Natural killer cell treated with Interleukin-12 subunit alpha and Interleukin-12 subunit beta and Interleukin-15 and Interleukin-18, amount 100 ng/mL, for 72 hours (primary cell): ENCODE measurements at regions not wholly inside any gene's neighbourhood (a gene's known extent, or its start where the extent isn't known, plus 50 kb on each side); places are given as distances from the start of the nearest gene placed in this dataset.

Experiments
- ATAC-seq, 2 donors: fragments of 150-1000 bp; cut with Tn5 transposase in 1 of 2; sonication (Bioruptor Pico), chemical (Tn5 transposase) in 1 of 2; 2 replicates each; pipeline ENCODE4 v1.10.0; 2021
- DNase-seq: peaks from one replicate; pipeline ENCODE4 v3.0.0; 2022; ENCODE audit warnings: low spot score
- H3K27ac Mint-ChIP-seq, 2 donors: 1 replicate in 1 of 2; 2 replicates in 1 of 2; pipeline ENCODE4 v1.8.0; 2022; ENCODE audit warnings: mixed read lengths in 2 of 2, mild to moderate bottlenecking in 1 of 2, moderate library complexity in 1 of 2
- H3K27me3 Mint-ChIP-seq, 2 donors: 1 replicate in 1 of 2; 2 replicates in 1 of 2; pipeline ENCODE4 v1.8.0; 2022; ENCODE audit warnings: mixed read lengths in 2 of 2
- H3K36me3 Mint-ChIP-seq: one replicate; pipeline ENCODE4 v1.8.0; 2022; ENCODE audit warnings: mixed read lengths
- H3K4me1 Mint-ChIP-seq, 2 donors: 1 replicate in 1 of 2; 2 replicates in 1 of 2; pipeline ENCODE4 v1.8.0; 2022; ENCODE audit warnings: low read depth in 2 of 2, mixed read lengths in 2 of 2, mild to moderate bottlenecking in 1 of 2
- H3K4me3 Mint-ChIP-seq: one replicate; pipeline ENCODE4 v1.8.0; 2022; ENCODE audit warnings: mixed read lengths
- H3K9me3 Mint-ChIP-seq: 2 replicates; pipeline ENCODE4 v1.8.0; 2022; ENCODE audit warnings: mixed read lengths

- no peaks in the 10 kb centered on the region for H3K4me1 Mint-ChIP-seq
- H3K27ac Mint-ChIP-seq: no peak overlapping the region
- no peak for ATAC-seq
- no peaks in the 10 kb centered on the region for H3K36me3 Mint-ChIP-seq
- no peak overlapping the region for H3K4me3 Mint-ChIP-seq
- H3K27me3 Mint-ChIP-seq: no peaks in the 10 kb centered on the region
- peaks cover 7% of the 10 kb centered on the region for H3K9me3 Mint-ChIP-seq
- no peak for DNase-seq
Measured at GRCh38 chr4:66704243-66704642, 841.1 kb downstream of the CENPC start.

DNA sequence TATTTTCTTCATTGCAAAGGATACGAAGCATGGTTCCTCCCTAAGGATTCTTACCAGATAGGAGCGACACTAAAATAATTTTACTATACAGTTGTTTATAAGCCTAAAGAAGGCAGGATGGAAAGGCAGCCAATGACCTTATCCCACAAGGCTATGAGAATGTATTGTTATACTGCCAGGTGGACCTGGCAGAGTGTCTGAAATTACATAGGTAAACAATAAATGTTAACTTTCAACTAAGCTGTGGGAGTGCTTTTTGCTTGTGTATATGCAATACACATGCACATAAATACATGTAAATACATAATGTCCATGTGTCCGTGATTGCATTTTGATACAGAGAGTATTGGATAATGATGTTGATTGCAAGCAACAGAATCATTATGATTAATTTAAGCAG is 850.6 kb downstream of the CENPC start:
- peaks cover 13% of the 10 kb centered on the region for H3K9me3 Mint-ChIP-seq
- H3K36me3 Mint-ChIP-seq: no peaks in the 10 kb centered on the region
- no peak overlapping the region for H3K4me3 Mint-ChIP-seq
- no peaks in the 10 kb centered on the region for H3K4me1 Mint-ChIP-seq
- ATAC-seq (no peak), DNase-seq (no peak)
- H3K27ac Mint-ChIP-seq: no peak overlapping the region
- no peaks in the 10 kb centered on the region for H3K27me3 Mint-ChIP-seq

DNA sequence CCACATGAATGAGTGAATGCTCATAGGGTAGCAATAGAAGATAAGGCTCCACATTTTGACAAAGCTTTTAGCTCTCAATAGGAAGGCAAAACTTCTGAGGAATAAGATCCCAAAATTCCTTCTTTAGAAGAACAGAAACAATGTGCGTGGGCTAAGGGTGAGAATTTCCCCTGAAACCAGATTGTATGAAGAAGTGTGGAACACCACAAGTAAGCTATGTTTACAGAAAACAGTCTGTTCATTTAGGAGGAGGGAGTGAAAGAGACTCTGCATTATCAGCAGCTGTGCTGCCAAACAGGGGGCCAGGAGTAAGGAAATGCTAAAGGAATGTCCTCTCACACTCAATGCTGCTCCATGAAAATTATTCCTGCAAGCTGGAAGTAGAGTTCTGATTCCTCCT is 851.6 kb downstream of the CENPC start:
- H3K27ac Mint-ChIP-seq: no peak overlapping the region
- H3K4me3 Mint-ChIP-seq: no peak overlapping the region
- peaks cover 10% of the 10 kb centered on the region for H3K9me3 Mint-ChIP-seq
- DNase-seq (no peak), ATAC-seq (no peak)
- H3K27me3 Mint-ChIP-seq: no peaks in the 10 kb centered on the region
- no peaks in the 10 kb centered on the region for H3K36me3 Mint-ChIP-seq
- no peaks in the 10 kb centered on the region for H3K4me1 Mint-ChIP-seq

GRCh38 chr4:66691101-66691500 is 854.2 kb downstream of the CENPC start:
- Mint-ChIP-seq H3K36me3 (no peaks in the 10 kb centered on the region), H3K4me1 (no peaks in the 10 kb centered on the region), H3K27ac (no peak overlapping the region), H3K27me3 (no peaks in the 10 kb centered on the region), H3K9me3 (peaks cover 4% of the 10 kb centered on the region), H3K4me3 (no peak overlapping the region)
- DNase-seq (no peak), ATAC-seq (no peak)

- Mint-ChIP-seq H3K4me3 (no peak overlapping the region), H3K9me3 (no peaks in the 10 kb centered on the region), H3K27me3 (no peaks in the 10 kb centered on the region), H3K4me1 (no peaks in the 10 kb centered on the region), H3K27ac (no peak overlapping the region), H3K36me3 (no peaks in the 10 kb centered on the region)
- DNase-seq: no peak
- ATAC-seq: no peak
Measured at GRCh38 chr4:66688674-66689073, 856.6 kb downstream of the CENPC start.

DNA sequence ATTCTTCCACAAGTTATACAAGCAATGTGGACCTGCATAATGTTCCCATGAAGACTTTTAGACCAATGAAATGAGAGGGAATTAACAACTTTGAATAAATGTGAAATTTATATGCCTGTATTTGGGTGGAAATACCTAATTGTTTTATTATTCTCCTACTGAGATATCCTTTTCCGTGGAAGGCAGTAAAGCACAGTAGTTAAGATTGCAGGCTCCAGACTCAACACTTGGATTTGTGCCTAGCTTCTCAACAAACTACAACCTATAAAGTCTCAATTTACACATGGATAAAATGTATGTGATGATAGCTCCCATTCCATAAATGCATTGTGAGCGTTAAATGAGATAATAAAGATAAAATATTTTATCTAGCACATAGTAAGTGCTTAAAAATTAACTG is 857.8 kb downstream of the CENPC start:
- no peaks in the 10 kb centered on the region for H3K36me3 Mint-ChIP-seq
- no peak overlapping the region for H3K4me3 Mint-ChIP-seq
- H3K4me1 Mint-ChIP-seq: no peaks in the 10 kb centered on the region
- no peak overlapping the region for H3K27ac Mint-ChIP-seq
- H3K9me3 Mint-ChIP-seq: no peaks in the 10 kb centered on the region
- no peak for ATAC-seq
- H3K27me3 Mint-ChIP-seq: no peaks in the 10 kb centered on the region
- no peak for DNase-seq

GRCh38 chr4:66681962-66682361 is 863.3 kb downstream of the CENPC start:
- Mint-ChIP-seq H3K4me1 (no peaks in the 10 kb centered on the region), H3K9me3 (peaks cover 15% of the 10 kb centered on the region), H3K36me3 (peaks cover 4% of the 10 kb centered on the region), H3K27me3 (no peaks in the 10 kb centered on the region), H3K4me3 (no peak overlapping the region), H3K27ac (no peak overlapping the region)
- DNase-seq: no peak
- no peak for ATAC-seq

GRCh38 chr4:66667249-66667648 is 878.1 kb downstream of the CENPC start:
- DNase-seq (no peak), ATAC-seq (no peak)
- H3K36me3 Mint-ChIP-seq: no peaks in the 10 kb centered on the region
- no peaks in the 10 kb centered on the region for H3K4me1 Mint-ChIP-seq
- H3K9me3 Mint-ChIP-seq: peaks cover 10% of the 10 kb centered on the region
- H3K27me3 Mint-ChIP-seq: no peaks in the 10 kb centered on the region
- no peak overlapping the region for H3K27ac Mint-ChIP-seq
- no peak overlapping the region for H3K4me3 Mint-ChIP-seq

- Mint-ChIP-seq H3K27me3 (no peaks in the 10 kb centered on the region), H3K36me3 (no peaks in the 10 kb centered on the region), H3K9me3 (peaks cover 15% of the 10 kb centered on the region), H3K27ac (no peak overlapping the region), H3K4me1 (no peaks in the 10 kb centered on the region), H3K4me3 (no peak overlapping the region)
- no peak for DNase-seq
- no peak for ATAC-seq
Measured at GRCh38 chr4:66662620-66663019, 882.7 kb downstream of the CENPC start.

- Mint-ChIP-seq H3K27ac (no peak overlapping the region), H3K27me3 (no peaks in the 10 kb centered on the region), H3K4me3 (no peak overlapping the region), H3K4me1 (no peaks in the 10 kb centered on the region), H3K36me3 (no peaks in the 10 kb centered on the region), H3K9me3 (peaks cover 12% of the 10 kb centered on the region)
- ATAC-seq (no peak), DNase-seq (no peak)
Measured at GRCh38 chr4:66658809-66659208, 886.5 kb downstream of the CENPC start.

- peaks cover 9% of the 10 kb centered on the region for H3K9me3 Mint-ChIP-seq
- H3K27ac Mint-ChIP-seq: no peak overlapping the region
- H3K36me3 Mint-ChIP-seq: no peaks in the 10 kb centered on the region
- no peaks in the 10 kb centered on the region for H3K27me3 Mint-ChIP-seq
- ATAC-seq (no peak), DNase-seq (no peak)
- H3K4me1 Mint-ChIP-seq: no peaks in the 10 kb centered on the region
- H3K4me3 Mint-ChIP-seq: no peak overlapping the region
Measured at GRCh38 chr4:66655505-66655904, 889.8 kb downstream of the CENPC start.

- Mint-ChIP-seq H3K27me3 (no peaks in the 10 kb centered on the region), H3K9me3 (peaks cover under 1% of the 10 kb centered on the region), H3K36me3 (no peaks in the 10 kb centered on the region), H3K4me1 (no peaks in the 10 kb centered on the region), H3K27ac (no peak overlapping the region), H3K4me3 (no peak overlapping the region)
- DNase-seq: no peak
- ATAC-seq: no peak
Measured at GRCh38 chr4:66653937-66654336, 891.4 kb downstream of the CENPC start.

DNA sequence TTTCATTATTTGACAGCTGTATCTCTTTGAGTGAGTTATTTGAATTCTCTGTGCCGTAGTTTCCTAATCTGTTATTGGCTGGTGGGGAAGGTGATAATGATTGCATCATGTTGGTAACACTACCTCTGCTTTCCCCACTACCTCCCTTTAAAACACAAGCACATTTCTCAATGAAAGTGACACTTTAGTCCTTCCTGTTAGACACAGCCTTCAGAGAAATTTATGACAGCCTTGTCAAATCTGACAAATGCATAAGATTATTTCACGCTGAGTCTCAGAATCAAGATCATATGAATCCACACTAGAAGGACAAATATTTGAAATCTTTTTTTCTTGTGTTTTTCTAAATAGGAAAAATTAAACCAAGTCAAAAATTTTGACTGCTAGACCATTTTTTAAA is 896.1 kb downstream of the CENPC start:
- DNase-seq: no peak
- Mint-ChIP-seq H3K4me1 (no peaks in the 10 kb centered on the region), H3K4me3 (no peak overlapping the region), H3K27ac (no peak overlapping the region), H3K9me3 (no peaks in the 10 kb centered on the region), H3K27me3 (no peaks in the 10 kb centered on the region), H3K36me3 (no peaks in the 10 kb centered on the region)
- ATAC-seq: no peak

GRCh38 chr4:66647926-66648325 is 897.4 kb downstream of the CENPC start:
- H3K9me3 Mint-ChIP-seq: no peaks in the 10 kb centered on the region
- H3K36me3 Mint-ChIP-seq: no peaks in the 10 kb centered on the region
- no peaks in the 10 kb centered on the region for H3K4me1 Mint-ChIP-seq
- ATAC-seq: no peak
- no peak overlapping the region for H3K4me3 Mint-ChIP-seq
- no peak for DNase-seq
- H3K27me3 Mint-ChIP-seq: no peaks in the 10 kb centered on the region
- H3K27ac Mint-ChIP-seq: no peak overlapping the region

GRCh38 chr4:66647476-66647875 is 897.8 kb downstream of the CENPC start:
- Mint-ChIP-seq H3K36me3 (no peaks in the 10 kb centered on the region), H3K27me3 (no peaks in the 10 kb centered on the region), H3K4me1 (no peaks in the 10 kb centered on the region), H3K9me3 (no peaks in the 10 kb centered on the region), H3K4me3 (no peak overlapping the region), H3K27ac (no peak overlapping the region)
- no peak for DNase-seq
- no peak for ATAC-seq
